ENCODE measurements at regions not wholly inside any gene's neighbourhood (a gene's known extent, or its start where the extent isn't known, plus 50 kb on each side); places are given as distances from the start of the nearest gene placed in this dataset.

GRCh38 chr20:59404749-59405148 lies 104.3 kb downstream of the EDN3 start:
- WGBS (ENCODE audit: extremely low coverage, insufficient read length, low lambda C conversion rate): no CpG with 5 or more reads among the region's 12 CpGs
- no peak overlapping the region for H2BK15ac ChIP-seq (ENCODE audit: low read depth, low read length)
- H4K5ac ChIP-seq (ENCODE audit: insufficient read length, low read depth, low read length): no peak overlapping the region
- Mint-ChIP-seq H3K27ac (no peak overlapping the region), H3K9me3 (peaks cover 4 to 6% of the 10 kb centered on the region in 2 experiments; a peak in 4 of 5 replicates), H3K4me3 (no peak overlapping the region), H3K4me1 (peaks cover 14 to 20% of the 10 kb centered on the region in 2 experiments), H3K27me3 (ENCODE audit: low read depth) (peaks cover 37% of the 10 kb centered on the region), H3K36me3 (ENCODE audit: insufficient read depth in 1 of 3, low read depth in 3 of 3) (peaks cover 0 to 5% (median 0%) of the 10 kb centered on the region in 3 experiments; a peak in 2 of 7 replicates)
- H3K56ac ChIP-seq (ENCODE audit: insufficient read length, low read depth, low read length): no peak overlapping the region
- no peaks in the 10 kb centered on the region for H4K20me1 ChIP-seq (ENCODE audit: control insufficient read depth, insufficient read depth, insufficient read length)
- peaks cover 8% of the 10 kb centered on the region for H3K23me2 ChIP-seq (ENCODE audit: insufficient read length, low read depth, low read length, poor library complexity, severe bottlenecking)
- H3K27me3 ChIP-seq (ENCODE audit: insufficient read depth, low read length): peaks cover 5% of the 10 kb centered on the region; the same call in 1 of the 2 replicates
- no peak overlapping the region; the same call in 1 of the 2 replicates for H3K14ac ChIP-seq (ENCODE audit: insufficient read depth, low read length)
- no peaks in the 10 kb centered on the region for H3K79me1 ChIP-seq (ENCODE audit: insufficient read depth, low read depth, low read length, poor library complexity, severe bottlenecking)
- no peak overlapping the region for H4K91ac ChIP-seq (ENCODE audit: insufficient read length, low read depth, low read length)
- no peak overlapping the region for H3K27ac ChIP-seq (ENCODE audit: insufficient read length, low read depth, low read length)
- H2BK20ac ChIP-seq (ENCODE audit: low read depth, low read length, poor library complexity, severe bottlenecking): no peak overlapping the region
- no peak overlapping the region for H3K9ac ChIP-seq (ENCODE audit: extremely low read depth, insufficient read length, low read length)
- H3K79me2 ChIP-seq (ENCODE audit: insufficient read depth, low read length): no peaks in the 10 kb centered on the region
- TF ChIP-seq CTCF (conservative IDR thresholded peaks at IDR 0.05): no peak
- H2BK5ac ChIP-seq (ENCODE audit: insufficient read length, low read length): no peak overlapping the region
- H2BK12ac ChIP-seq (ENCODE audit: insufficient read length, low read depth, low read length): no peak overlapping the region
- no peaks in the 10 kb centered on the region; the same call in 1 of the 2 replicates for H3K4me1 ChIP-seq (ENCODE audit: insufficient read depth, low read length)
- H3K18ac ChIP-seq (ENCODE audit: insufficient read length, low read depth, low read length): no peak overlapping the region
- H3K4ac ChIP-seq (ENCODE audit: low read depth, low read length): no peak overlapping the region
- no peak overlapping the region for H3T11ph ChIP-seq (ENCODE audit: low read length)
- no peak overlapping the region for H2AK5ac ChIP-seq (ENCODE audit: insufficient read length, low read length)
- H2AFZ ChIP-seq (ENCODE audit: low read length): no peak overlapping the region
- DNase-seq: no peak
- H2BK120ac ChIP-seq (ENCODE audit: low read depth, low read length, poor library complexity, severe bottlenecking): no peak overlapping the region
- H3K4me2 ChIP-seq (ENCODE audit: insufficient read depth, insufficient read length, low read length): no peak overlapping the region
- H3K23ac ChIP-seq (ENCODE audit: insufficient read length, low read depth, low read length): no peak overlapping the region
- H3K9me3 ChIP-seq (ENCODE audit: control insufficient read depth, low read depth, low read length): no peaks in the 10 kb centered on the region
- no peak overlapping the region for H4K8ac ChIP-seq (replicated peaks; ENCODE audit: insufficient read length, low read depth, low read length)

Data from H9 (cell line).